ENCODE measurements at regions not wholly inside any gene's neighbourhood (a gene's known extent, or its start where the extent isn't known, plus 50 kb on each side); places are given as distances from the start of the nearest gene placed in this dataset.
A peak's percentile ranks its signal among the peaks of the same experiment; 100 is the strongest.

DNA sequence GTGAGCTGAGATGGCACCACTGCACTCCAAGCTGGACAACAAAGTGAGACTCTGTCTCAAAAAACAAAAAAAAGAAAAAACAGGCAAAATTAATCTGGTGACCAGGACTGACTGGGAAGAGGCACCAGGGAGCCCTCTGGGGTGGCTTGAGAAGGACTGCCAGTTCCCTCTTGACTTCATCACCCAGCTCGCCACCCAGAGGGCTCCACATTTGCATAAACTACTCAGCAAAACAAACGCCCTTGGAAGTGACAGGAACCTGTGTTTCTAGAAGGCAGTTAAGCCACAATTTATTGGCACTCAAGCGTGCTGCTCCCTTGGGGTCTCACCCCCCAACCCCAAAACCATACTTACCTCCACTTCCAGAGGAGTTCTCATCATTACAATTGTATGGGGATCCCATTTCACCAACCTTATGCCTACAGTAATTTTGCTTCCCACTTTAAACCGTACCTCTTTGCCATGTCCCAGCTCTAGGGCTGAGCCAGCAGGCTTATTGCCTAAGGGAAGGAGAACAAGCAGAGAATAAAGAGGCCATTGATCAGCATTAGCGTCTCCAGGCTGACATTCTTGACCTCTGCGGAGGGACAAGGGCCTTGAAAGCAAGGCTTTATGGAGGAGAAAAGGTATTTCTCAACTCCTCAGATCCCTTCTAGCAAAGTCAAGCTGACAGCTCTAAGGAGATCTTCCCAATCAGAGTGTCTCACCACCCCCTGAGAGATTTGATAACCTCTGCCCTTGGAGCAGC is 357.4 kb downstream of the SHQ1 start:
- H3K36me3 ChIP-seq, result no peaks in the 10 kb centered on the region
- H3K27ac ChIP-seq, result no peak overlapping the region
- H3K9me3 ChIP-seq, result peaks cover 0 to 7% (median 0%) of the 10 kb centered on the region in 3 donors
- H3K4me1 ChIP-seq, result peaks cover 4 to 29% (median 14%) of the 10 kb centered on the region in 3 donors
- ATAC-seq, result no peak
- TF ChIP-seq EP300 (IDR thresholded peaks at IDR 0.05) (no peak), POLR2AphosphoS5 (IDR thresholded peaks at IDR 0.05) (no peak), POLR2A (IDR thresholded peaks at IDR 0.05) (no peak)
- TF ChIP-seq, protein P1, sequence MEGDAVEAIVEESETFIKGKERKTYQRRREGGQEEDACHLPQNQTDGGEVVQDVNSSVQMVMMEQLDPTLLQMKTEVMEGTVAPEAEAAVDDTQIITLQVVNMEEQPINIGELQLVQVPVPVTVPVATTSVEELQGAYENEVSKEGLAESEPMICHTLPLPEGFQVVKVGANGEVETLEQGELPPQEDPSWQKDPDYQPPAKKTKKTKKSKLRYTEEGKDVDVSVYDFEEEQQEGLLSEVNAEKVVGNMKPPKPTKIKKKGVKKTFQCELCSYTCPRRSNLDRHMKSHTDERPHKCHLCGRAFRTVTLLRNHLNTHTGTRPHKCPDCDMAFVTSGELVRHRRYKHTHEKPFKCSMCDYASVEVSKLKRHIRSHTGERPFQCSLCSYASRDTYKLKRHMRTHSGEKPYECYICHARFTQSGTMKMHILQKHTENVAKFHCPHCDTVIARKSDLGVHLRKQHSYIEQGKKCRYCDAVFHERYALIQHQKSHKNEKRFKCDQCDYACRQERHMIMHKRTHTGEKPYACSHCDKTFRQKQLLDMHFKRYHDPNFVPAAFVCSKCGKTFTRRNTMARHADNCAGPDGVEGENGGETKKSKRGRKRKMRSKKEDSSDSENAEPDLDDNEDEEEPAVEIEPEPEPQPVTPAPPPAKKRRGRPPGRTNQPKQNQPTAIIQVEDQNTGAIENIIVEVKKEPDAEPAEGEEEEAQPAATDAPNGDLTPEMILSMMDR (IDR thresholded peaks at IDR 0.05), result no peak
- H3K27me3 ChIP-seq, result no peaks in the 10 kb centered on the region
- 91 to 100% methylated on average over 1 to 5 of the region's 6 CpGs for WGBS, 2 donors (ENCODE audit: low coverage in 1 of 2)
- H3K4me3 ChIP-seq, result no peak overlapping the region

DNA sequence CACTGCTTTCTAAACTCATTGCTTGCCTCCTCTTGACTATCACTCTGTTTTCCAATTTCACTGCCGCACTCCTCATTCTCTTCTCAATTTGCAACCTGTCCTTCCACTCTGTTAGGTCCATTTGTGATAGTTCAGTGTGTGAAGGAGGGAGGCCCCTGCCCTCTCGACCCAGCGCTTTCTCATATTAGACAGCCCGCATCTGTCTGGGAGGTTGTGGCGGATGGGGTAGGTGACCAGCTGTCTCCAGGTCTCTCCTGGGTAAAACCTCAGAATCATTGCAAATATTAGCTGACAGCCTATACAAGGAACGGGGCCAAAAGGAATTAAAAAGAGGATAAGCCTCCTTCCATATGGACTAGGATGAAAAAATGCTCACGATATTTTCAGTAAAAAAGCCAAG is 358.3 kb downstream of the SHQ1 start:
- no peak for ATAC-seq
- Histone ChIP-seq H3K9me3 (peaks cover 0 to 7% (median 0%) of the 10 kb centered on the region in 3 donors), H3K4me1 (peaks cover 4 to 33% (median 14%) of the 10 kb centered on the region in 3 donors), H3K4me3 (no peak overlapping the region), H3K27ac (no peak overlapping the region), H3K27me3 (no peaks in the 10 kb centered on the region), H3K36me3 (no peaks in the 10 kb centered on the region)
- no peak for TF ChIP-seq POLR2AphosphoS5 (IDR thresholded peaks at IDR 0.05)
- no peak for TF ChIP-seq EP300 (IDR thresholded peaks at IDR 0.05)
- 94% methylated on average over 2 to 5 of the region's 7 CpGs for WGBS, 2 donors (ENCODE audit: low coverage in 1 of 2)

DNA sequence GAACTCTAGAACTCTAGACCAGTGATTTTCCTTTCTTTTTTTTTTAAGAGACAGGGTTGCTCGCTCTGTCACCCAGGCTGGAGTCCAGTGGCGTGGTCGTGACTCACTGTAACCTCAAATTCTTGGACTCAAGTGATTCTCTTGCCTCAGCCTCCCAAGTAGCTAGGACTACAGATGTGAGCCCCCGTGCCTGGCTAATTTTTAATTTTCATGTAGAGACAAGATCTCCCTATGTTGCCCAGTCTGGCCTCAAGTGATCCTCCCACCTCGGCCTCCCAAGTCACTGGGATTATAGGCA is 359.6 kb downstream of the SHQ1 start:
- no peaks in the 10 kb centered on the region for H3K36me3 ChIP-seq
- ATAC-seq, result no peak
- no peak overlapping the region for H3K4me3 ChIP-seq
- 94% methylated on average over 5 of the region's 5 CpGs; no CpG with 5 or more reads in 1 of the 2 donors for WGBS, 2 donors (ENCODE audit: low coverage in 1 of 2)
- TF ChIP-seq EP300 (IDR thresholded peaks at IDR 0.05) (no peak), POLR2AphosphoS5 (IDR thresholded peaks at IDR 0.05) (no peak), POLR2A (IDR thresholded peaks at IDR 0.05) (no peak)
- TF ChIP-seq, protein P1 (IDR thresholded peaks at IDR 0.05), result no peak
- H3K9me3 ChIP-seq, result no peaks in the 10 kb centered on the region
- peaks cover 4 to 33% (median 14%) of the 10 kb centered on the region in 3 donors for H3K4me1 ChIP-seq
- H3K27me3 ChIP-seq, result no peaks in the 10 kb centered on the region
- H3K27ac ChIP-seq, result peak overlapping the region in 1 of 4 donors; percentile 38

DNA sequence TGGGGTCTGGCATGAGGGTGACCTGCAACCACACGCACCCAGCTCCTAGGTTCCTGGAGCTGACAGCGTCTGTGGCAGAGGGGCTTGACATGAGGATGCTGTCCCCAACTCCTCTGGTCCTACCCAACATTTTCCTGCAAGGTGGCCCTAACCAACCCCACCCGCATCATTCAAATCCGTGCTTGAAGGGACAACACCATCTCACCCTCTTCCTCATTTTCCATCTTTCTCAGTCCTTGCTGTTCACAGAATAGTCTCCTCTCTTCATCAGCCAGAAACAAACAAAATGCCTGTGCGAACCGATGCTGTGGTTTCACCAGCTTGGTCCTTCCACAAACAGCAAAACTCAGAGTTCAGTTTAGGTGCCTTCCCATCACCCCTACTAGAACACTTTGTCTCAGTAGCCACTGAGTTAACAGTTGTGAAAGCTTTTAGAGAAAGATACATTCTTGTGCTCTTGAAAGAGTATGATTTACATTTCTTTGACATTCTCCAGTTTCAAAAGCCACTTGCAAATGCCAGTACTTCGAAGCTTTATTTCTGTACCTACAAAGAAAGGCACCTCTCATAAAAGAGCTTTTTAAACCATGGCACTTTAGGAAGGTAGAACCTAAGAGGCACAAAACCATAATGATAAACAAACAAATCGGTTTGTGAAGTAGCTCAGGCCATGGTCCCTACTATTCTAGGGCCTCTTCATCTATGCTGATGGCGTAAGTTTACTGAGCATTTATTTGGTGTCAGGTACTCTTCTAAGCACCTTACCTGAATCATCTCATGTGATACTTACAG is 360.1 kb downstream of the SHQ1 start:
- H3K36me3 ChIP-seq, result no peaks in the 10 kb centered on the region
- no peak overlapping the region for H3K4me3 ChIP-seq
- no peak for ATAC-seq
- peak overlapping the region in 2 of 4 donors; percentile 4 to 38 for H3K27ac ChIP-seq
- no peaks in the 10 kb centered on the region for H3K9me3 ChIP-seq
- peaks cover 4 to 37% (median 14%) of the 10 kb centered on the region in 3 donors for H3K4me1 ChIP-seq
- 89 to 91% methylated on average over 9 of the region's 9 CpGs for WGBS, 2 donors (ENCODE audit: low coverage in 1 of 2)
- TF ChIP-seq EP300 (IDR thresholded peaks at IDR 0.05) (no peak), POLR2AphosphoS5 (IDR thresholded peaks at IDR 0.05) (peak; percentile 54)
- H3K27me3 ChIP-seq, result no peaks in the 10 kb centered on the region

DNA sequence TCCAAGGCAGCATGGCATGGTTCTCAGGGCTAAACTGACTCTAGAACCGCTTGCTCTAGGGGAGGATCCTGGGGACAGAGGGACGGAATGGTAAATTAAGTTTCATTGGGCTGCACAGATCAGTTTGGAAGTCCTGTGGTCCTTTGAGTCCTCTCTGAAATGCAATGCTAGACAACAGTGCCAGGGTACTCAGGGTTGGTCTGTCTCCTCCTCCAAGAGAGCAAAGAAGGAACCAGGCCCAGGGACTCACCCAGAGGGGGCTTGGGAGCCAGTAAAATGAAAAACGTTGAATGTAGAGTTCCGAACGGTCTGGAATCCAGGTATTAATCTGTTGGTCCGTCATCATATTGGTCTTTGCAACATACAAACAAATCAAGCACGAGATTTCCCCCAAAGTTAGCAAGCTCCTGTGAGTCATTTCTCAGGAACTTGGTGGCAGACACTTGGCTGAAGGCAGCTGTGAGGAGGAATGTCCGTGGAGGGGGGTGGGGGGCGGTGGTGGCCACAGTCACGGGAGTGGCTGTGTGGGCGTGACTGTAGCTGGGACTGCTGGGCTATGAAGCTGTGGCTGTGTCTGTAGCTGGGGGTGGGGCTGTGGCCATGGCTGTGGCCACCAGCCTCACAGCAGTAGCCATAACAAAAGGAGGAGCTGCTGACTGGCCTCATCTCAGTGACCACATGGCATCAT is 361.0 kb downstream of the SHQ1 start:
- H3K4me3 ChIP-seq, result no peak overlapping the region
- TF ChIP-seq EP300 (IDR thresholded peaks at IDR 0.05) (no peak), POLR2AphosphoS5 (IDR thresholded peaks at IDR 0.05) (peak; percentile 62)
- no peaks in the 10 kb centered on the region for H3K36me3 ChIP-seq
- peak overlapping the region in 2 of 4 donors; percentile 47 to 64 for H3K27ac ChIP-seq
- ATAC-seq, result peak; percentile 79
- H3K27me3 ChIP-seq, result no peaks in the 10 kb centered on the region
- H3K4me1 ChIP-seq, result peaks cover 4 to 46% (median 14%) of the 10 kb centered on the region in 3 donors
- WGBS, 2 donors (ENCODE audit: low coverage in 1 of 2), result 20 to 38% methylated on average over 1 to 6 of the region's 11 CpGs
- H3K9me3 ChIP-seq, result no peaks in the 10 kb centered on the region

DNA sequence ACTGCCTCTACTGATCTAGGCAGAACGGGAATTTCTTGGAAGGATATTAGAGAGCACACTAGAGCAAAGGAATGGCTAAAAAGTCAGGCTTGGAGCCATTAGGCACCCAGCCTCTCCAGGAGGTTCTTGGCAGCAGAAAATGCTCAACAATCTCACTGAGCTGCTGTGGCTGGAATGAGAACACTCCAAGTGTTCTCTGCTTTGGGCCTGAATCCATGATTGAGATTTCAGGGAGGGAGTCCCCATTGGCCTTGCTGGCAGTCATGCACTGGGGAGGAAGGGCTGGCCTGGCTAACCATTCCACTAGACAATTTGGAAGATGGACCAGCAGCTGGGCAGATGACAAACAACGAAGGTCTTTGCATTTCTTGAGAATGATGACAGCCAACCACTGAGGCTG is 362.6 kb downstream of the SHQ1 start:
- WGBS, 2 donors (ENCODE audit: low coverage in 1 of 2), result 6 to 31% methylated on average over 2 of the region's 2 CpGs
- H3K27ac ChIP-seq, result peak overlapping the region in 3 of 4 donors; percentile 21 to 46 (median 22)

More for the DNA sequence above, 362.6 kb downstream of the SHQ1 start:
- Histone ChIP-seq H3K9me3 (no peaks in the 10 kb centered on the region), H3K27me3 (no peaks in the 10 kb centered on the region), H3K4me1 (peaks cover 4 to 47% (median 14%) of the 10 kb centered on the region in 3 donors), H3K36me3 (no peaks in the 10 kb centered on the region), H3K4me3 (no peak overlapping the region)
- no peak for TF ChIP-seq POLR2A (IDR thresholded peaks at IDR 0.05)
- TF ChIP-seq EP300 (IDR thresholded peaks at IDR 0.05), result no peak
- TF ChIP-seq, protein P1 (IDR thresholded peaks at IDR 0.05), result peak in 1 of 4 experiments; percentile 13
- TF ChIP-seq POLR2AphosphoS5 (IDR thresholded peaks at IDR 0.05), result peak; percentile 64
- ATAC-seq, result peak; percentile 50

All from gastroesophageal sphincter (tissue), 4 donors.